Stomach (tissue), 8 donors: ENCODE measurements at regions not wholly inside any gene's neighbourhood (a gene's known extent, or its start where the extent isn't known, plus 50 kb on each side); places are given as distances from the start of the nearest gene placed in this dataset.

ENCODE experiments used
- DNase-seq, 2 donors: peaks; one replicate each; pipeline versions ENCODE4 v3.0.0 to v3.0.0-alpha.2; 2013 to 2019
- H3K27ac ChIP-seq, 5 donors: fragments of 200-600 bp in 4 of 5; sonication (generic) in 4 of 5; one replicate each; pipeline ENCODE4 v1.5.1; 2013 to 2019; ENCODE audit warnings: mild to moderate bottlenecking in 1 of 5, moderate library complexity in 1 of 5
- H3K27me3 ChIP-seq, 3 donors: fragments of 200-600 bp; sonication (generic); one replicate each; pipeline ENCODE4 v1.5.1; 2017 to 2019; ENCODE audit warnings: mixed run types in 1 of 3
- H3K36me3 ChIP-seq, 4 donors: fragments of 200-600 bp; sonication (generic); 1 replicate in 3 of 4; 2 replicates in 1 of 4; pipeline ENCODE4 v1.5.1; 2016 to 2019
- H3K4me1 ChIP-seq, 4 donors: fragments of 200-600 bp; sonication (generic); one replicate each; pipeline ENCODE4 v1.5.1; 2016 to 2019
- H3K4me3 ChIP-seq, 4 donors: fragments of 200-600 bp; sonication (generic) in 3 of 4; one replicate each; pipeline ENCODE4 v1.5.1; 2016 to 2019; ENCODE audit warnings: mild to moderate bottlenecking in 1 of 4
- H3K9me3 ChIP-seq, 4 donors: fragments of 200-600 bp; sonication (generic); one replicate each; pipeline ENCODE4 v1.5.1; 2016 to 2019
- EP300 ChIP-seq: sonication (generic); formaldehyde crosslinking; IDR thresholded peaks from one replicate; pipeline ENCODE4 v1.6.1; 2017; ENCODE audit warnings: antibody characterized with exemption
- POLR2A ChIP-seq, 4 donors: fragments of 450-650 bp; IDR thresholded peaks; one replicate each; pipeline ENCODE4 v1.6.1; 2016; ENCODE audit warnings: antibody characterized with exemption in 4 of 4, control low read depth in 2 of 4, mild to moderate bottlenecking in 1 of 4, moderate library complexity in 1 of 4
- POLR2AphosphoS5 ChIP-seq, 3 donors: sonication (generic); formaldehyde crosslinking; IDR thresholded peaks; one replicate each; pipeline ENCODE4 v1.6.1; 2016; ENCODE audit warnings: antibody characterized with exemption in 3 of 3
- WGBS, 5 donors: extraction: QIAGEN DNeasy Blood & Tissue Kit in 3 of 5; methylation state at CpG; one replicate each; pipeline versions ENCODE4 v1.1.5 to v1.1.7; 2013 to 2018; 5-methylcytosine and 5-hydroxymethylcytosine counted together
- intact Hi-C: fragments of 100-400 bp; cut with DNase I; formaldehyde crosslinking; loops from one replicate; pipeline ENCODE4 v1.15.1; 2023; ENCODE audit warnings: low total_unique reads
- TF ChIP-seq, protein P1 (sequence below), 7 experiments: fragments of 450-650 bp in 4 of 7; fragments of 200-600 bp in 3 of 7; sonication (generic) in 3 of 7; IDR thresholded peaks; one replicate each; pipeline ENCODE4 v1.5.1; 2016 to 2019; ENCODE audit warnings: antibody characterized with exemption in 7 of 7, control low read depth in 2 of 7, mild to moderate bottlenecking in 1 of 7
- donor health status: healthy with polysubstance abuse.
- donor health status: Bipolar disorder and iron deficiency.
- donor health status: healthy.

GRCh38 chr9:86653466-86653865 lies 293.8 kb downstream of the GAS1 start:
- TF ChIP-seq POLR2AphosphoS5 (IDR thresholded peaks at IDR 0.05), result no peak
- TF ChIP-seq, protein P1, sequence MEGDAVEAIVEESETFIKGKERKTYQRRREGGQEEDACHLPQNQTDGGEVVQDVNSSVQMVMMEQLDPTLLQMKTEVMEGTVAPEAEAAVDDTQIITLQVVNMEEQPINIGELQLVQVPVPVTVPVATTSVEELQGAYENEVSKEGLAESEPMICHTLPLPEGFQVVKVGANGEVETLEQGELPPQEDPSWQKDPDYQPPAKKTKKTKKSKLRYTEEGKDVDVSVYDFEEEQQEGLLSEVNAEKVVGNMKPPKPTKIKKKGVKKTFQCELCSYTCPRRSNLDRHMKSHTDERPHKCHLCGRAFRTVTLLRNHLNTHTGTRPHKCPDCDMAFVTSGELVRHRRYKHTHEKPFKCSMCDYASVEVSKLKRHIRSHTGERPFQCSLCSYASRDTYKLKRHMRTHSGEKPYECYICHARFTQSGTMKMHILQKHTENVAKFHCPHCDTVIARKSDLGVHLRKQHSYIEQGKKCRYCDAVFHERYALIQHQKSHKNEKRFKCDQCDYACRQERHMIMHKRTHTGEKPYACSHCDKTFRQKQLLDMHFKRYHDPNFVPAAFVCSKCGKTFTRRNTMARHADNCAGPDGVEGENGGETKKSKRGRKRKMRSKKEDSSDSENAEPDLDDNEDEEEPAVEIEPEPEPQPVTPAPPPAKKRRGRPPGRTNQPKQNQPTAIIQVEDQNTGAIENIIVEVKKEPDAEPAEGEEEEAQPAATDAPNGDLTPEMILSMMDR (IDR thresholded peaks at IDR 0.05), result no peak
- no peak for TF ChIP-seq POLR2A (IDR thresholded peaks at IDR 0.05)
- H3K27ac ChIP-seq, result no peak overlapping the region
- no peak overlapping the region for H3K4me3 ChIP-seq
- intact Hi-C loops, result no loop called here
- no peaks in the 10 kb centered on the region for H3K36me3 ChIP-seq
- H3K27me3 ChIP-seq, result no peaks in the 10 kb centered on the region
- H3K9me3 ChIP-seq, result no peaks in the 10 kb centered on the region
- WGBS, 5 donors, result 55 to 87% (median 60%) methylated on average over 3 of the region's 3 CpGs
- no peaks in the 10 kb centered on the region for H3K4me1 ChIP-seq
- DNase-seq, result no peak

GRCh38 chr9:86652736-86653135 lies 294.6 kb downstream of the GAS1 start:
- H3K36me3 ChIP-seq, result no peaks in the 10 kb centered on the region
- H3K9me3 ChIP-seq, result no peaks in the 10 kb centered on the region
- no peak overlapping the region for H3K27ac ChIP-seq
- no peak overlapping the region for H3K4me3 ChIP-seq
- DNase-seq, result no peak
- H3K4me1 ChIP-seq, result no peaks in the 10 kb centered on the region
- H3K27me3 ChIP-seq, result no peaks in the 10 kb centered on the region
- no peak for TF ChIP-seq POLR2A (IDR thresholded peaks at IDR 0.05)
- intact Hi-C loops, result no loop called here
- 83 to 91% (median 89%) methylated on average over 2 of the region's 2 CpGs for WGBS, 5 donors

DNA sequence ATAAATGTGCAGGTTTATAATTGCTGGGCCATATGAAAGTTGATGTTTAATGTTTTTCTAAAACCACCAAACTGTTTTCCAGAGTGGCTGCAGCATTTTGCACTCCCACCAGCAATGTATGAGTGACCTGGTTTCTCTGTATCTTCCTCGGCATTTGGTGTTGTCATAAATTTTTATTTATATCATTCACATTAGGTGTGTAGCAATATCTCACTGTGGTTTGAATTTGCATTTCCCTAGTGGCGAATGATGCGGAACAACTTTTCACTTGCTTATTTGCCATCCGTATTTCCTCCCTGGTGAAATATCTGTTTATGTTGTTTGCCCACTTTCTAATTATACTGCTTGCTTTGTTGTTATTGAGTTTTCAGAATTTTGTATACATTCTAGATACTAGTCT lies 295.7 kb upstream of the TUT7 start:
- no peaks in the 10 kb centered on the region for H3K36me3 ChIP-seq
- no peak for TF ChIP-seq EP300
- TF ChIP-seq POLR2AphosphoS5 (IDR thresholded peaks at IDR 0.05), result no peak
- TF ChIP-seq POLR2A (IDR thresholded peaks at IDR 0.05), result no peak
- no peaks in the 10 kb centered on the region for H3K27me3 ChIP-seq
- no peaks in the 10 kb centered on the region for H3K4me1 ChIP-seq
- WGBS, 5 donors, result 81 to 93% (median 88%) methylated on average over 4 of the region's 4 CpGs
- no peaks in the 10 kb centered on the region for H3K9me3 ChIP-seq
- H3K27ac ChIP-seq, result no peak overlapping the region
- intact Hi-C loops, result no loop called here
- DNase-seq, result no peak
- no peak overlapping the region for H3K4me3 ChIP-seq

- TF ChIP-seq EP300 (no peak), POLR2AphosphoS5 (IDR thresholded peaks at IDR 0.05) (no peak), POLR2A (IDR thresholded peaks at IDR 0.05) (no peak)
- TF ChIP-seq, protein P1 (IDR thresholded peaks at IDR 0.05), result no peak
- no peak for DNase-seq
- H3K27me3 ChIP-seq, result no peaks in the 10 kb centered on the region
- H3K27ac ChIP-seq, result no peak overlapping the region
- WGBS, 5 donors, result 84 to 94% (median 90%) methylated on average over 6 of the region's 6 CpGs
- H3K36me3 ChIP-seq, result no peaks in the 10 kb centered on the region
- no peak overlapping the region for H3K4me3 ChIP-seq
- no peaks in the 10 kb centered on the region for H3K4me1 ChIP-seq
- H3K9me3 ChIP-seq, result no peaks in the 10 kb centered on the region
- intact Hi-C loops, result no loop called here
Measured at GRCh38 chr9:86648828-86649170, 294.6 kb upstream of the TUT7 start.

GRCh38 chr9:86648156-86648827 lies 294.1 kb upstream of the TUT7 start:
- H3K4me3 ChIP-seq, result no peak overlapping the region
- intact Hi-C loops, result no loop called here
- TF ChIP-seq EP300, result no peak
- DNase-seq, result no peak
- no peaks in the 10 kb centered on the region for H3K27me3 ChIP-seq
- no peaks in the 10 kb centered on the region for H3K4me1 ChIP-seq
- no peaks in the 10 kb centered on the region for H3K9me3 ChIP-seq
- WGBS, 5 donors, result 94 to 98% (median 97%) methylated on average over 4 of the region's 4 CpGs
- no peak overlapping the region for H3K27ac ChIP-seq
- H3K36me3 ChIP-seq, result no peaks in the 10 kb centered on the region

- H3K27me3 ChIP-seq, result no peaks in the 10 kb centered on the region
- 92 to 97% (median 93%) methylated on average over 12 to 21 of the region's 21 CpGs for WGBS, 5 donors
- H3K9me3 ChIP-seq, result no peaks in the 10 kb centered on the region
- H3K27ac ChIP-seq, result no peak overlapping the region
- no peak for DNase-seq
- peaks cover 0 to 5% (median 1%) of the 10 kb centered on the region in 4 donors for H3K4me1 ChIP-seq
- no peak overlapping the region for H3K4me3 ChIP-seq
- no peaks in the 10 kb centered on the region for H3K36me3 ChIP-seq
- TF ChIP-seq POLR2AphosphoS5 (IDR thresholded peaks at IDR 0.05), result no peak
- no peak for TF ChIP-seq POLR2A (IDR thresholded peaks at IDR 0.05)
- TF ChIP-seq EP300, result no peak
- TF ChIP-seq, protein P1 (IDR thresholded peaks at IDR 0.05), result no peak
- intact Hi-C loops, result no loop called here
Measured at GRCh38 chr9:86645303-86645702, 291.1 kb upstream of the TUT7 start.
